DND-41 (cell line): ENCODE measurements at regions not wholly inside any gene's neighbourhood (a gene's known extent, or its start where the extent isn't known, plus 50 kb on each side); places are given as distances from the start of the nearest gene placed in this dataset.

Source experiments
- ATAC-seq: fragments of 200-7000 bp; cut with Tn5 transposase; 3 replicates; pipeline ENCODE4 v1.9.1; 2021; ENCODE audit warnings: low read depth; ENCODE audit not compliant: insufficient read depth
- DNase-seq: peaks from one replicate; pipeline ENCODE4 v3.0.0-alpha.2; 2020
- H2AFZ ChIP-seq: 2 replicates; pipeline ENCODE4 v1.6.0; 2012; ENCODE audit warnings: low read depth, low read length
- H3K27ac ChIP-seq: 2 replicates; pipeline ENCODE4 v1.5.1; 2012; ENCODE audit warnings: low read length, inconsistent platforms
- H3K27me3 ChIP-seq: fragments of 200-600 bp; sonication (generic); 2 replicates; pipeline ENCODE4 v1.6.0; 2012; ENCODE audit warnings: low read length, mild to moderate bottlenecking, inconsistent platforms; ENCODE audit not compliant: insufficient read depth, poor library complexity
- H3K36me3 ChIP-seq: 2 replicates; pipeline ENCODE4 v1.5.1; 2012; ENCODE audit warnings: low read length, inconsistent platforms; ENCODE audit not compliant: insufficient read depth
- H3K4me1 ChIP-seq: 2 replicates; pipeline ENCODE4 v1.5.1; 2012; ENCODE audit warnings: mild to moderate bottlenecking, low read length; ENCODE audit not compliant: insufficient read depth
- H3K4me2 ChIP-seq: 2 replicates; pipeline ENCODE4 v1.6.0; 2012; ENCODE audit warnings: mild to moderate bottlenecking, moderate library complexity, low read length, inconsistent platforms; ENCODE audit not compliant: insufficient read depth
- H3K4me3 ChIP-seq, 2 experiments: fragments of 200-600 bp in 1 of 2; shearing (Covaris generic) in 1 of 2; 2 replicates each; pipeline ENCODE4 v1.5.1; 2012 to 2016; ENCODE audit warnings: inconsistent platforms in 2 of 2, low read length in 2 of 2, mild to moderate bottlenecking in 2 of 2, low read depth in 1 of 2, moderate library complexity in 1 of 2
- H3K79me2 ChIP-seq: 2 replicates; pipeline ENCODE4 v1.6.0; 2012; ENCODE audit warnings: low read length, inconsistent platforms; ENCODE audit not compliant: insufficient read depth
- H3K9ac ChIP-seq: 2 replicates; pipeline ENCODE4 v1.6.0; 2012; ENCODE audit warnings: low read depth, mild to moderate bottlenecking, inconsistent platforms, low read length, moderate library complexity
- H3K9me3 ChIP-seq: 2 replicates; pipeline ENCODE4 v1.5.1; 2012; ENCODE audit warnings: low read length, moderate library complexity, mild to moderate bottlenecking, inconsistent platforms; ENCODE audit not compliant: insufficient read depth, severe bottlenecking
- H4K20me1 ChIP-seq: 2 replicates; pipeline ENCODE4 v1.6.0; 2012; ENCODE audit warnings: low read length; ENCODE audit not compliant: insufficient read depth
- CTCF ChIP-seq: IDR thresholded peaks from 2 replicates; pipeline ENCODE4 v1.5.1; 2012; ENCODE audit warnings: borderline replicate concordance, low read length, moderate library complexity, mild to moderate bottlenecking; ENCODE audit not compliant: poor library complexity, severe bottlenecking; ENCODE audit errors: extremely low read depth
- EZH2 ChIP-seq: IDR thresholded peaks from 3 replicates; pipeline ENCODE4 v1.6.1; 2012; ENCODE audit warnings: borderline replicate concordance, low read depth, mild to moderate bottlenecking, moderate library complexity, low read length, inconsistent platforms; ENCODE audit not compliant: severe bottlenecking

- H3K27me3 ChIP-seq, result no peaks in the 10 kb centered on the region
- H3K9me3 ChIP-seq, result no peaks in the 10 kb centered on the region
- no peaks in the 10 kb centered on the region for H3K79me2 ChIP-seq
- no peaks in the 10 kb centered on the region for H4K20me1 ChIP-seq
- TF ChIP-seq EZH2, result no peak
- TF ChIP-seq CTCF, result no peak
- no peak overlapping the region for H3K27ac ChIP-seq
- ATAC-seq, result no peak
- no peaks in the 10 kb centered on the region for H3K4me1 ChIP-seq
- H3K4me2 ChIP-seq, result no peak overlapping the region
- no peak overlapping the region for H3K4me3 ChIP-seq
- DNase-seq, result no peak
- H2AFZ ChIP-seq, result no peak overlapping the region
- no peaks in the 10 kb centered on the region for H3K36me3 ChIP-seq
- H3K9ac ChIP-seq, result no peak overlapping the region
Measured at GRCh38 chr4:137309424-137309823, 222.9 kb downstream of the PCDH18 start.

- Histone ChIP-seq H3K27me3 (no peaks in the 10 kb centered on the region), H3K79me2 (no peaks in the 10 kb centered on the region), H3K9ac (no peak overlapping the region), H3K4me2 (no peak overlapping the region), H3K4me1 (no peaks in the 10 kb centered on the region), H3K4me3 (no peak overlapping the region), H3K27ac (no peak overlapping the region), H3K36me3 (no peaks in the 10 kb centered on the region), H4K20me1 (no peaks in the 10 kb centered on the region), H2AFZ (no peak overlapping the region), H3K9me3 (no peaks in the 10 kb centered on the region)
- DNase-seq (no peak), ATAC-seq (no peak)
- TF ChIP-seq CTCF, result no peak
- no peak for TF ChIP-seq EZH2
Measured at GRCh38 chr4:137307806-137308205, 224.5 kb downstream of the PCDH18 start.

GRCh38 chr4:137300776-137301175, 231.5 kb downstream of the PCDH18 start:
- Histone ChIP-seq H3K9me3 (no peaks in the 10 kb centered on the region), H3K9ac (no peak overlapping the region), H3K36me3 (no peaks in the 10 kb centered on the region), H3K4me3 (no peak overlapping the region), H4K20me1 (no peaks in the 10 kb centered on the region), H3K27me3 (no peaks in the 10 kb centered on the region), H3K4me1 (no peaks in the 10 kb centered on the region), H3K79me2 (no peaks in the 10 kb centered on the region), H2AFZ (no peak overlapping the region), H3K4me2 (no peak overlapping the region), H3K27ac (no peak overlapping the region)
- ATAC-seq (no peak), DNase-seq (no peak)
- TF ChIP-seq CTCF (no peak), EZH2 (no peak)

GRCh38 chr4:137299281-137299680, 233.0 kb downstream of the PCDH18 start:
- ATAC-seq, result no peak
- Histone ChIP-seq H3K9me3 (no peaks in the 10 kb centered on the region), H3K27ac (no peak overlapping the region), H3K4me2 (no peak overlapping the region), H3K27me3 (no peaks in the 10 kb centered on the region), H3K9ac (no peak overlapping the region), H3K4me3 (no peak overlapping the region), H3K79me2 (no peaks in the 10 kb centered on the region), H4K20me1 (no peaks in the 10 kb centered on the region), H3K4me1 (no peaks in the 10 kb centered on the region), H3K36me3 (no peaks in the 10 kb centered on the region), H2AFZ (no peak overlapping the region)
- TF ChIP-seq CTCF (no peak), EZH2 (no peak)
- no peak for DNase-seq
